C4-2B (cell line): ENCODE measurements at regions not wholly inside any gene's neighbourhood (a gene's known extent, or its start where the extent isn't known, plus 50 kb on each side); places are given as distances from the start of the nearest gene placed in this dataset.

Experiments used
- H3K27ac ChIP-seq: fragments of 450-650 bp; 2 replicates; pipeline ENCODE4 v1.5.1; 2017
- CTCF ChIP-seq: fragments of 450-650 bp; conservative IDR thresholded peaks from 2 replicates; pipeline ENCODE4 v1.5.1; 2017; ENCODE audit warnings: mild to moderate bottlenecking
- ZFX ChIP-seq: fragments of 450-650 bp; IDR thresholded peaks from 2 replicates; pipeline ENCODE4 v1.6.1; 2017

- TF ChIP-seq ZFX (no peak), CTCF (no peak)
- H3K27ac ChIP-seq: no peak overlapping the region
Observed at GRCh38 chr6:1094306-1094705, 217.6 kb upstream of the FOXQ1 start.

- no peak overlapping the region for H3K27ac ChIP-seq
- TF ChIP-seq CTCF: no peak
- no peak for TF ChIP-seq ZFX
Observed at GRCh38 chr6:1091900-1092299, 220.0 kb upstream of the FOXQ1 start.

GRCh38 chr6:1089859-1090258 lies 222.0 kb upstream of the FOXQ1 start:
- TF ChIP-seq ZFX: no peak
- TF ChIP-seq CTCF: no peak
- H3K27ac ChIP-seq: no peak overlapping the region

GRCh38 chr6:1088492-1089001 lies 223.4 kb upstream of the FOXQ1 start:
- TF ChIP-seq CTCF: no peak
- no peak for TF ChIP-seq ZFX
- 0 out of 2 replicates have a peak overlapping the region, but pooled peaks have one; percentile 26 for H3K27ac ChIP-seq

GRCh38 chr6:1087154-1087843 lies 224.6 kb upstream of the FOXQ1 start:
- peak overlapping the region; percentile 26; the same call in 1 of the 2 replicates for H3K27ac ChIP-seq
- TF ChIP-seq CTCF: no peak
- no peak for TF ChIP-seq ZFX

- TF ChIP-seq CTCF (no peak), ZFX (no peak)
- no peak overlapping the region for H3K27ac ChIP-seq
Observed at GRCh38 chr6:1086446-1087153, 225.3 kb upstream of the FOXQ1 start.

- no peak for TF ChIP-seq ZFX
- no peak for TF ChIP-seq CTCF
- no peak overlapping the region for H3K27ac ChIP-seq
Observed at GRCh38 chr6:1082285-1082935, 229.5 kb upstream of the FOXQ1 start.
